Neural cell (in vitro differentiated cells): ENCODE measurements at regions not wholly inside any gene's neighbourhood (a gene's known extent, or its start where the extent isn't known, plus 50 kb on each side); places are given as distances from the start of the nearest gene placed in this dataset.

Experiments
- H2AFZ ChIP-seq: fragments of 200-600, 300-800 bp; sonication (generic), shearing (Covaris generic); 2 replicates; pipeline ENCODE4 v1.6.0; 2014; ENCODE audit warnings: low read depth, mild to moderate bottlenecking, antibody characterized with exemption, low read length, moderate library complexity
- H3F3A ChIP-seq: fragments of 200-600 bp; shearing (Covaris generic); 2 replicates; pipeline ENCODE4 v1.6.1; 2016; ENCODE audit warnings: mild to moderate bottlenecking, moderate library complexity, mixed read lengths, antibody characterized with exemption, low read length; ENCODE audit not compliant: insufficient read depth, poor library complexity, severe bottlenecking
- H3K27ac ChIP-seq: fragments of 200-600, 300-800 bp; sonication (generic), shearing (Covaris generic); 2 replicates; pipeline ENCODE4 v1.5.1; 2014; ENCODE audit warnings: mild to moderate bottlenecking, low read length, moderate library complexity
- H3K27me3 ChIP-seq: fragments of 300-800, 200-600 bp; sonication (generic), shearing (Covaris generic); 2 replicates; pipeline ENCODE4 v1.6.0; 2014; ENCODE audit warnings: mild to moderate bottlenecking, low read depth, low read length, moderate library complexity; ENCODE audit not compliant: insufficient read depth
- H3K36me3 ChIP-seq: fragments of 300-800, 200-600 bp; sonication (generic), shearing (Covaris generic); 2 replicates; pipeline ENCODE4 v1.5.1; 2014; ENCODE audit warnings: mild to moderate bottlenecking, antibody characterized with exemption, low read length, moderate library complexity; ENCODE audit not compliant: insufficient read depth
- H3K4me2 ChIP-seq: fragments of 300-800, 200-600 bp; sonication (generic), shearing (Covaris generic); 2 replicates; pipeline ENCODE4 v1.6.0; 2014; ENCODE audit warnings: mild to moderate bottlenecking, low read length
- H3K4me3 ChIP-seq: fragments of 300-800, 200-600 bp; sonication (generic), shearing (Covaris generic); 2 replicates; pipeline ENCODE4 v1.5.1; 2014; ENCODE audit warnings: mild to moderate bottlenecking, low read length, moderate library complexity
- H3K79me2 ChIP-seq: fragments of 200-600 bp; shearing (Covaris generic); replicated peaks from 2 replicates; pipeline ENCODE4 v1.6.0; 2014; ENCODE audit warnings: mild to moderate bottlenecking, low read length, moderate library complexity; ENCODE audit not compliant: insufficient read depth
- H3K9ac ChIP-seq: fragments of 300-800, 200-600 bp; sonication (generic), shearing (Covaris generic); 2 replicates; pipeline ENCODE4 v1.6.1; 2016; ENCODE audit warnings: mild to moderate bottlenecking, low read length, mixed read lengths
- H3K9me2 ChIP-seq: fragments of 200-600 bp; shearing (Covaris generic); 2 replicates; pipeline ENCODE4 v1.6.1; 2016; ENCODE audit warnings: mild to moderate bottlenecking, low read length, mixed read lengths; ENCODE audit not compliant: insufficient read depth
- H3K9me3 ChIP-seq: fragments of 200-600, 300-800 bp; sonication (generic), shearing (Covaris generic); 2 replicates; pipeline ENCODE4 v1.6.1; 2016; ENCODE audit warnings: mild to moderate bottlenecking, mixed run types, low read length, moderate library complexity, mixed read lengths
- H4K20me1 ChIP-seq: fragments of 200-600 bp; shearing (Covaris generic); 2 replicates; pipeline ENCODE4 v1.6.1; 2016; ENCODE audit warnings: mild to moderate bottlenecking, mixed run types; ENCODE audit not compliant: insufficient read depth
- EP300 ChIP-seq: fragments of 450-650 bp; conservative IDR thresholded peaks from 2 replicates; pipeline ENCODE4 v1.6.1; 2014; ENCODE audit warnings: antibody characterized with exemption, mild to moderate bottlenecking, moderate library complexity; ENCODE audit not compliant: poor library complexity, severe bottlenecking
- EZH2 ChIP-seq: fragments of 200-600, 300-800 bp; shearing (Covaris generic), sonication (generic); IDR thresholded peaks from 2 replicates; pipeline ENCODE4 v1.6.1; 2014; ENCODE audit warnings: antibody characterized with exemption, low read length, borderline replicate concordance, mild to moderate bottlenecking; ENCODE audit not compliant: insufficient read depth, poor library complexity, severe bottlenecking
- MXI1 ChIP-seq: fragments of 450-650 bp; conservative IDR thresholded peaks from 2 replicates; pipeline ENCODE4 v1.6.1; 2014; ENCODE audit warnings: antibody characterized with exemption, mild to moderate bottlenecking; ENCODE audit not compliant: poor library complexity, severe bottlenecking
- POLR2AphosphoS5 ChIP-seq: IDR thresholded peaks from 2 replicates; pipeline ENCODE4 v1.6.1; 2012
- RAD21 ChIP-seq: fragments of 450-650 bp; conservative IDR thresholded peaks from 2 replicates; pipeline ENCODE4 v1.6.1; 2014; ENCODE audit warnings: antibody characterized with exemption, mild to moderate bottlenecking, moderate library complexity
- REST ChIP-seq: IDR thresholded peaks from 2 replicates; pipeline ENCODE4 v1.6.1; 2012; ENCODE audit warnings: borderline replicate concordance
- SMC3 ChIP-seq: fragments of 450-650 bp; conservative IDR thresholded peaks from 2 replicates; pipeline ENCODE4 v1.6.1; 2014; ENCODE audit warnings: antibody characterized with exemption, mild to moderate bottlenecking, moderate library complexity; ENCODE audit not compliant: poor library complexity
- TAF1 ChIP-seq: IDR thresholded peaks from 2 replicates; pipeline ENCODE4 v1.6.1; 2012; ENCODE audit warnings: low read depth
- TF ChIP-seq, protein P1 (sequence below): fragments of 450-650 bp; IDR thresholded peaks from 2 replicates; pipeline ENCODE4 v1.5.1; 2014; ENCODE audit warnings: antibody characterized with exemption, mild to moderate bottlenecking, moderate library complexity; ENCODE audit not compliant: poor library complexity, severe bottlenecking

DNA sequence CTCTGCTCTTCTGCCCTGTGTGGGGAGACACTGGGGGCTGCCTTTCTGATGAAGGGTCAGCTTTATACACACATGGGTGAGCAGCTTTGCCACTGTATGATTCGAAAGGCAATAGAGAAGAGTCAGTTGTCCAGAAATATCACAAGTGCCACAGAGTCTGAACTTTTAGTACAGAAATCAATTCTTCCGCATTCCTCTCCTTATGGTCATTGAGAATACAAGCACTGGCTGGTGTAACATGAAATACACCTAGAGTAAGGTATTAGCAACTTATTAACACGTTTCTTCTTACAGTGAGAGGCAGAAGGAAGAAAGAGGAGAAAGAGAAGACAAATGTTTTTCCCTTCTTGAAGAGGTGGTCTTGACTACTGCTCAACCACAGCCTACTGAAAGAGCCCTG is 579.2 kb downstream of the ZEB2 start:
- Histone ChIP-seq H4K20me1 (no peaks in the 10 kb centered on the region), H3K9me2 (no peaks in the 10 kb centered on the region), H3K4me3 (no peak overlapping the region), H3K27ac (no peak overlapping the region), H3K36me3 (no peaks in the 10 kb centered on the region), H3K4me2 (no peak overlapping the region), H3K79me2 (no peaks in the 10 kb centered on the region), H3K27me3 (peaks cover 42% of the 10 kb centered on the region), H3K9ac (no peak overlapping the region), H2AFZ (no peak overlapping the region), H3K9me3 (no peaks in the 10 kb centered on the region), H3F3A (no peaks in the 10 kb centered on the region)
- no peak for TF ChIP-seq RAD21
- TF ChIP-seq EZH2: no peak
- TF ChIP-seq MXI1: no peak
- TF ChIP-seq REST: no peak
- TF ChIP-seq POLR2AphosphoS5: no peak
- no peak for TF ChIP-seq TAF1
- TF ChIP-seq, protein P1, sequence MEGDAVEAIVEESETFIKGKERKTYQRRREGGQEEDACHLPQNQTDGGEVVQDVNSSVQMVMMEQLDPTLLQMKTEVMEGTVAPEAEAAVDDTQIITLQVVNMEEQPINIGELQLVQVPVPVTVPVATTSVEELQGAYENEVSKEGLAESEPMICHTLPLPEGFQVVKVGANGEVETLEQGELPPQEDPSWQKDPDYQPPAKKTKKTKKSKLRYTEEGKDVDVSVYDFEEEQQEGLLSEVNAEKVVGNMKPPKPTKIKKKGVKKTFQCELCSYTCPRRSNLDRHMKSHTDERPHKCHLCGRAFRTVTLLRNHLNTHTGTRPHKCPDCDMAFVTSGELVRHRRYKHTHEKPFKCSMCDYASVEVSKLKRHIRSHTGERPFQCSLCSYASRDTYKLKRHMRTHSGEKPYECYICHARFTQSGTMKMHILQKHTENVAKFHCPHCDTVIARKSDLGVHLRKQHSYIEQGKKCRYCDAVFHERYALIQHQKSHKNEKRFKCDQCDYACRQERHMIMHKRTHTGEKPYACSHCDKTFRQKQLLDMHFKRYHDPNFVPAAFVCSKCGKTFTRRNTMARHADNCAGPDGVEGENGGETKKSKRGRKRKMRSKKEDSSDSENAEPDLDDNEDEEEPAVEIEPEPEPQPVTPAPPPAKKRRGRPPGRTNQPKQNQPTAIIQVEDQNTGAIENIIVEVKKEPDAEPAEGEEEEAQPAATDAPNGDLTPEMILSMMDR: no peak
- TF ChIP-seq EP300: no peak
- TF ChIP-seq SMC3: no peak

DNA sequence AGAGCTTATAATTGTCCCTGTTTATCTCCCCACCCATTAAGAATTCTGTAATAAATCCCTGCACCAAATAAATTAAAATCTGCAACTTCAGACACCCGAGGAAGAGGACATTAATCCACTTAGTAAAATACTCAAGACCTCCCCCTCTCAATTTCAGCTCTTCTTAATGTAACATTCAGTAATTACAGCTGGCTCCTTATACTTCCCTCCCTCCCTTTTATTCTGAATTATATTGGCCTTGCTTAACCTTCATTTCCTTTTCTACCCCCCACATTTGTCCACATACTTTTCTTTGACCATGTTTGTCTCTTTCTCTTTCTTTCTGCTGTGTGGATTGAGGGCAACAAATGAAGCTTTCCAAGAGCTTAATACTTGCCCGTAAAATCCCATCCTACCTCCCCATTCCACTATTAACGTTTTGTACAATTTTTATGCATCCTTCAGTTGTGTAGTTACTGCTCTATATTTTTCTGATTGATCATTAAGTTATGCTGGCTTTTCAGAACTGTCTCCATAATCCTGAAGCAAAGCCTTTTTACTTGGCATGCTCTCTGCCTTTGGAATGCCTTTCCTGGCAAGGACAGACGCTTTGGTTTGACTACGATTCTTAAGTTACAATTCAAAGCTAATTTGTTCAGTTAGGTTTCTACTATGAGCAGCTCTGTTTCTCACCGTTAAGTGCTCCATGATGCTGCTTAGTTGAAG is 580.1 kb downstream of the ZEB2 start:
- H2AFZ ChIP-seq: no peak overlapping the region
- H3K27ac ChIP-seq: no peak overlapping the region
- no peaks in the 10 kb centered on the region for H3F3A ChIP-seq
- peaks cover 51% of the 10 kb centered on the region for H3K27me3 ChIP-seq
- no peaks in the 10 kb centered on the region for H3K79me2 ChIP-seq
- H3K4me3 ChIP-seq: no peak overlapping the region
- no peaks in the 10 kb centered on the region for H3K36me3 ChIP-seq
- TF ChIP-seq, protein P1: no peak
- TF ChIP-seq REST (no peak), RAD21 (no peak), SMC3 (no peak)
- no peak overlapping the region for H3K4me2 ChIP-seq
- H3K9me2 ChIP-seq: no peaks in the 10 kb centered on the region
- H3K9ac ChIP-seq: no peak overlapping the region
- H3K9me3 ChIP-seq: no peaks in the 10 kb centered on the region
- no peaks in the 10 kb centered on the region for H4K20me1 ChIP-seq
